AG04450 (cell line): ENCODE measurements at regions not wholly inside any gene's neighbourhood (a gene's known extent, or its start where the extent isn't known, plus 50 kb on each side); places are given as distances from the start of the nearest gene placed in this dataset.

Experiments
- CTCF ChIA-PET: fragments of 300-600, 350-600 bp; formaldehyde crosslinking; extraction: SDS; loops from one replicate; lab custom pipeline; 2022; ENCODE audit warnings: antibody characterized with exemption, inconsistent platforms; lab: Charles Lee
- POLR2A ChIA-PET: fragments of 350-600 bp; formaldehyde crosslinking; extraction: SDS; loops from one replicate; lab custom pipeline; 2021; ENCODE audit warnings: antibody characterized with exemption, inconsistent platforms; lab: Yijun Ruan, JAX
- DNase-seq: peaks from one replicate; pipeline ENCODE4 v3.0.0-alpha.2; 2011; ENCODE audit warnings: low read depth, low spot score
- H3K27ac ChIP-seq: one replicate; pipeline ENCODE4 v1.5.1; 2012; ENCODE audit warnings: low read depth, low read length, control low read depth
- H3K27me3 ChIP-seq: one replicate; pipeline ENCODE4 v1.6.0; 2012; ENCODE audit warnings: low read length; ENCODE audit not compliant: control insufficient read depth, insufficient read depth
- H3K4me3 ChIP-seq: 2 replicates; pipeline ENCODE4 v1.5.1; 2011; ENCODE audit warnings: mild to moderate bottlenecking, low read depth, low read length, control low read depth
- H3K9me3 ChIP-seq: 2 replicates; pipeline ENCODE4 v1.5.1; 2012; ENCODE audit warnings: low read length; ENCODE audit not compliant: control insufficient read depth, insufficient read depth
- TF ChIP-seq, protein P1 (sequence below): IDR thresholded peaks from 2 replicates; pipeline ENCODE4 v1.5.1; 2011; ENCODE audit warnings: low read depth, low read length, control low read depth, inconsistent platforms

DNA sequence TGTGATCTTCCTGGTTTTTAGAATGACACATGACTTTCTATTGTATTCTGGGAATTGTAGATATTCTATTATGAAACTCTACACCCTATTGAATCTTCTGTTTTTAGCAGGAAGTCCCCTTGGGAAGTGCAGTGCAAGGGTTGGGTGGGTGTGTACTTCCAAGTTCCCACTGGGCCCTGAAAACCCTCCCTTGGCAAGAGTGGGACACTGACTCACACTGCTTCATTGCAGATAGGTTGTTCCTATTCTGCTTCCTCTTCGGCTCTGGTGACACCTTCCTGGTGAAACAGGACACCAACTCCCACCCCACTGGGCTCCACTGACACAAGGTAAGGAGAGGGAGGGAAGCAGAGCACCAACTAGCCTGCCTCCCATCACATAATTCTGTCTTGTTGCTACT, 121.8 kb downstream of the KCTD12 start:
- H3K27me3 ChIP-seq = no peaks in the 10 kb centered on the region
- TF ChIP-seq, protein P1, sequence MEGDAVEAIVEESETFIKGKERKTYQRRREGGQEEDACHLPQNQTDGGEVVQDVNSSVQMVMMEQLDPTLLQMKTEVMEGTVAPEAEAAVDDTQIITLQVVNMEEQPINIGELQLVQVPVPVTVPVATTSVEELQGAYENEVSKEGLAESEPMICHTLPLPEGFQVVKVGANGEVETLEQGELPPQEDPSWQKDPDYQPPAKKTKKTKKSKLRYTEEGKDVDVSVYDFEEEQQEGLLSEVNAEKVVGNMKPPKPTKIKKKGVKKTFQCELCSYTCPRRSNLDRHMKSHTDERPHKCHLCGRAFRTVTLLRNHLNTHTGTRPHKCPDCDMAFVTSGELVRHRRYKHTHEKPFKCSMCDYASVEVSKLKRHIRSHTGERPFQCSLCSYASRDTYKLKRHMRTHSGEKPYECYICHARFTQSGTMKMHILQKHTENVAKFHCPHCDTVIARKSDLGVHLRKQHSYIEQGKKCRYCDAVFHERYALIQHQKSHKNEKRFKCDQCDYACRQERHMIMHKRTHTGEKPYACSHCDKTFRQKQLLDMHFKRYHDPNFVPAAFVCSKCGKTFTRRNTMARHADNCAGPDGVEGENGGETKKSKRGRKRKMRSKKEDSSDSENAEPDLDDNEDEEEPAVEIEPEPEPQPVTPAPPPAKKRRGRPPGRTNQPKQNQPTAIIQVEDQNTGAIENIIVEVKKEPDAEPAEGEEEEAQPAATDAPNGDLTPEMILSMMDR = no peak
- ChIA-PET POLR2A (no interaction called here), CTCF (no interaction called here)
- H3K9me3 ChIP-seq = no peaks in the 10 kb centered on the region
- no peak for DNase-seq
- no peak overlapping the region for H3K4me3 ChIP-seq
- H3K27ac ChIP-seq = no peak overlapping the region

DNA sequence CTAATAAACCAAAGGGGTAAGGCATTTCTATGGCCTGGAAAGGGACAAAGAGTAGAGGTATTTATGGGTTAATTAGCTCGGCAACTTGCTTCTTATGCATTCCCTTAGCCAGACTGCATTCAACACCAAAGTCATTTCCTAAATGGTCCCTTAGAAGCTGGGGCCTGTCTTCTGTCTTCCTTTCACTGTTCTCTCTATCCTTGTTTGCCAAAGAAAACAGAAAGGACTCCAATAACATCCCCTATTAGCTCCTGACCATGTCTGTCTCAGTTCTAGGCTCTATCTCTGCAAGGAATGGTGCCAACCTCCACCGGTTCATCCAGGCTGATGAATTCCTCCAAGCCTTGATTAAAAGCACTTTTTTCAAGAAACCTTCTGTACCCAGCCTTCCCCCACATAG, 123.5 kb downstream of the KCTD12 start:
- H3K4me3 ChIP-seq = no peak overlapping the region
- ChIA-PET CTCF (no interaction called here), POLR2A (no interaction called here)
- H3K27ac ChIP-seq = no peak overlapping the region
- H3K9me3 ChIP-seq = no peaks in the 10 kb centered on the region
- TF ChIP-seq, protein P1 = no peak
- DNase-seq = no peak
- no peaks in the 10 kb centered on the region for H3K27me3 ChIP-seq

DNA sequence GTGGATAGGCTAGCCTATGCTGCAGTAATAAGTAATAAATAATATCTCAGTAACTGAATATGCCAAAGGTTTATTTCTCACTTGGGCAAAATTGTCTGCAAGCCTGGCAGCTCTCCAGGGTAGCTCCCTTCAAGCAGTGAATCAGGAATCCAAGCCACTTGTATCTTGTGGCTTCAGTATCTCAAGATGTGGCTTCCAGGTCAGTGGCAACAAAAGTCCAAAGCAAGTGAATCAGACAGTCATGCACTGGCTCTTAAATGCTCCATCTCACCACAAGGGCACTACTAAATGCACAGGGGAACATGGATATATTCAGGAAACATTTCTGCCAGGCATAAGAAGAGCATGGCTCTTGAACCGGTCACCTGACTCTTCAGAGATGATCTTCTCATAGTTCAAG, 126.3 kb downstream of the KCTD12 start:
- ChIA-PET POLR2A (no interaction called here), CTCF (no interaction called here)
- no peak for DNase-seq
- H3K27ac ChIP-seq = no peak overlapping the region
- no peaks in the 10 kb centered on the region for H3K27me3 ChIP-seq
- TF ChIP-seq, protein P1 = no peak
- no peak overlapping the region for H3K4me3 ChIP-seq
- no peaks in the 10 kb centered on the region for H3K9me3 ChIP-seq

DNA sequence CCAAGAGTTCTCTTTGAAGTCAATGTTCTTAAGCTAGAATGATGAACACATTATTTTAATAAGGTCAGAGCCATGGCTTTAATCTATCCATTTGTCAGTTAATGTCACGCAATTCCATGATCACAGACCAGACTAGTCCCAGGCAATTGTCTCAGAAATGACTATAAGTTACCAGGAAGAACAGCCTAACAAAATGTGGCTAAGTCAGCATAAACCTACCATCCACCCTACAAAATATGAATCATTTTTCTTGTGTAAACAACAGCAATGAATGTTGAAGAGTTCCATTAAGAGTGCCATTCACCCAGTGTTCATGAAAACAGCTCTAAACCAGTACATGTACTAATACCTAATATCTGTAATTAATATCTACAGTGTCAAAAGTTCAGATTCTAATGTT, 127.5 kb downstream of the KCTD12 start:
- ChIA-PET CTCF (interaction anchor here (0.6 to 1.0 kb wide), 2 partner anchors 68 to 89 kb away, joined by 3 to 5 read pairs; no protein-coding TSS in a partner anchor), POLR2A (no interaction called here)
- H3K9me3 ChIP-seq = no peaks in the 10 kb centered on the region
- TF ChIP-seq, protein P1 = no peak
- no peaks in the 10 kb centered on the region for H3K27me3 ChIP-seq
- no peak overlapping the region for H3K27ac ChIP-seq
- H3K4me3 ChIP-seq = no peak overlapping the region
- no peak for DNase-seq

DNA sequence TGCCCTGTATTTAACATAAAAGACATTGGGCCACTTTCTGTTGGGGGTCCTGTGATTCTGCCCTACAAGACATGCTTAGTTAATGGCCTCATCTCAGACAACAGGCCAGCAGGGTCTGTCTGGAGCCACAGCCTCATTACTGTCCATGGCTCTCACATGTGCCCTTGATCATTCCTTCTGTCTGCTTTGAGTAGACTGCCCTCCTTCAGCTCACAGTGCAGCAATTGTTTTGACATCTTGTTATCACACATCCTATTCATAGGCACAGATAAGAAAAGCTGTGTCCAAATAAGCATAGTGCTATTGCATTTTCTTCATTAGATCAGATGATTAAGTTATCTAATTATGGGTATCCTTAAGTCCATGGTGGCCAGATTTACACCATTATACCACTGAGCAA, 127.9 kb downstream of the KCTD12 start:
- H3K27ac ChIP-seq = no peak overlapping the region
- no peak for DNase-seq
- ChIA-PET CTCF (interaction anchor here (0.6 to 1.0 kb wide), 2 partner anchors 68 to 89 kb away, joined by 3 to 5 read pairs; no protein-coding TSS in a partner anchor), POLR2A (no interaction called here)
- no peaks in the 10 kb centered on the region for H3K27me3 ChIP-seq
- TF ChIP-seq, protein P1 = no peak
- H3K4me3 ChIP-seq = no peak overlapping the region
- H3K9me3 ChIP-seq = no peaks in the 10 kb centered on the region
